PFSK-1 (cell line): ENCODE measurements at regions not wholly inside any gene's neighbourhood (a gene's known extent, or its start where the extent isn't known, plus 50 kb on each side); places are given as distances from the start of the nearest gene placed in this dataset.

Experiments
- FOXP2 ChIP-seq: optimal IDR thresholded peaks from 2 replicates; pipeline ENCODE3; 2011; ENCODE audit warnings: borderline replicate concordance, control low read depth, inconsistent platforms; ENCODE audit not compliant: insufficient read depth; ENCODE audit errors: extremely low read length, extremely low read depth
- POLR2AphosphoS5 ChIP-seq: IDR thresholded peaks from 2 replicates; pipeline ENCODE4 v1.6.1; 2012; ENCODE audit warnings: low read depth, mild to moderate bottlenecking, control low read depth, low read length, moderate library complexity
- REST ChIP-seq, 2 experiments: IDR thresholded peaks; 2 replicates each; pipeline versions ENCODE4 v1.6.1 to v1.8.0; 2011 to 2012; ENCODE audit warnings: low read depth in 2 of 2, low read length in 2 of 2, control low read depth in 1 of 2, inconsistent platforms in 1 of 2, mild to moderate bottlenecking in 1 of 2, moderate library complexity in 1 of 2; ENCODE audit not compliant: insufficient read depth in 1 of 2
- SIN3A ChIP-seq: IDR thresholded peaks from 2 replicates; pipeline ENCODE4 v1.6.1; 2012; ENCODE audit warnings: mild to moderate bottlenecking, low read length, moderate library complexity, borderline replicate concordance; ENCODE audit not compliant: insufficient read depth
- TAF1 ChIP-seq: IDR thresholded peaks from 2 replicates; pipeline ENCODE4 v1.6.1; 2012; ENCODE audit warnings: low read length, control low read depth, borderline replicate concordance; ENCODE audit not compliant: insufficient read depth

- TF ChIP-seq POLR2AphosphoS5 (no peak), FOXP2 (no peak), SIN3A (no peak), REST (IDR thresholded peaks at IDR 0.05; ENCODE audit: insufficient read depth in 1 of 2, low read depth in 2 of 2, low read length in 2 of 2) (no peak), TAF1 (no peak)
These were observed 521.5 kb upstream of the IRAK1BP1 start for GRCh38 chr6:78345882-78346281.

- TF ChIP-seq SIN3A (no peak), REST (IDR thresholded peaks at IDR 0.05; ENCODE audit: insufficient read depth in 1 of 2, low read depth in 2 of 2, low read length in 2 of 2) (no peak), TAF1 (no peak), POLR2AphosphoS5 (no peak), FOXP2 (no peak)
These were observed 520.0 kb upstream of the IRAK1BP1 start for GRCh38 chr6:78347191-78347916.

- no peak for TF ChIP-seq FOXP2
- no peak for TF ChIP-seq TAF1
- TF ChIP-seq POLR2AphosphoS5, result no peak
- TF ChIP-seq REST (IDR thresholded peaks at IDR 0.05; ENCODE audit: insufficient read depth in 1 of 2, low read depth in 2 of 2, low read length in 2 of 2), result no peak
- no peak for TF ChIP-seq SIN3A
These were observed 514.3 kb upstream of the IRAK1BP1 start for GRCh38 chr6:78353040-78353439.

GRCh38 chr6:78363688-78364087 is 503.7 kb upstream of the IRAK1BP1 start:
- TF ChIP-seq TAF1, result no peak
- TF ChIP-seq REST (IDR thresholded peaks at IDR 0.05; ENCODE audit: insufficient read depth in 1 of 2, low read depth in 2 of 2, low read length in 2 of 2), result no peak
- no peak for TF ChIP-seq FOXP2
- no peak for TF ChIP-seq POLR2AphosphoS5
- no peak for TF ChIP-seq SIN3A
